ENCODE measurements at regions not wholly inside any gene's neighbourhood (a gene's known extent, or its start where the extent isn't known, plus 50 kb on each side); places are given as distances from the start of the nearest gene placed in this dataset.

DNA sequence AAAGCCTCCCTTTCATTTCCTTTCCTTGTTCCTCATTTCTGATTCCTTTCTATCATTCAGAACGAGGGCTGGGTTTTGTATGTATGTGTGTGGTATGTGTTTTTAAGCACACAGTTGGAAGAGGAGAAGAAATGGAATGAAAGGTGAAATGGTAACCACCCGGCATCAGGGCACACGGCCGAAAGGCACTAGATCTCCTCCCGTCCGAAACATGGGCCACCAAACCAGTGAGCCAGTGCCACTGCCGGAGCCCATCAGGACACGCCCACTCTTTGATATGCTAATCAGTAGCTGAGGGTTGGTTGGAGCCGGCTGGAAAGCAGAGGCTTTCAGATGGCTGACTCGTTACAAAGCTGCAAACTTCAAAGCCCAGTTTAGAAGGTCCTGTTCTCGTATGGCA, 228.6 kb upstream of the JARID2 start:
- TF ChIP-seq JUND (IDR thresholded peaks at IDR 0.05) (no peak), SRF (IDR thresholded peaks at IDR 0.05; ENCODE audit: low read depth) (no peak)

Data from HCT116 (cell line).